GM21723 (cell line): ENCODE measurements at regions not wholly inside any gene's neighbourhood (a gene's known extent, or its start where the extent isn't known, plus 50 kb on each side); places are given as distances from the start of the nearest gene placed in this dataset.
"Not testable (repeated sequence)": the region's sequence is repeated elsewhere in the genome, so short reads cannot be mapped to it uniquely, and the experiment has no call there.

ENCODE experiments used
- ATAC-seq: cut with Tn5 transposase; IDR thresholded peaks from one replicate; pipeline ENCODE4 v1.9.1; 2021; ENCODE audit warnings: mild to moderate bottlenecking, moderate library complexity; ENCODE audit not compliant: unreplicated experiment

GRCh38 chr1:116290085-116290705 is 82.8 kb upstream of the ATP1A1 start:
- ATAC-seq: no peak

- no peak for ATAC-seq
Observed at GRCh38 chr1:116291024-116291423, 82.0 kb upstream of the ATP1A1 start.

GRCh38 chr1:116292929-116293725 is 79.9 kb upstream of the ATP1A1 start:
- ATAC-seq: no peak

- ATAC-seq: no peak
Observed at GRCh38 chr1:116297495-116298212, 75.4 kb upstream of the ATP1A1 start.

GRCh38 chr1:116298213-116298579 is 74.8 kb upstream of the ATP1A1 start:
- not testable (repeated sequence) for ATAC-seq

- ATAC-seq: no peak
Observed at GRCh38 chr1:116298746-116299145, 74.3 kb upstream of the ATP1A1 start.

- no peak for ATAC-seq
Observed at GRCh38 chr1:116299248-116299647, 73.8 kb upstream of the ATP1A1 start.

GRCh38 chr1:116302281-116302680 is 70.8 kb upstream of the ATP1A1 start:
- ATAC-seq: no peak

- ATAC-seq: no peak
Observed at GRCh38 chr1:116306102-116306501, 66.9 kb upstream of the ATP1A1 start.

GRCh38 chr1:116306840-116307442 is 66.1 kb upstream of the ATP1A1 start:
- no peak for ATAC-seq

GRCh38 chr1:116308276-116308675 is 64.8 kb upstream of the ATP1A1 start:
- no peak for ATAC-seq

- no peak for ATAC-seq
Observed at GRCh38 chr1:116309090-116309870, 63.8 kb upstream of the ATP1A1 start.

GRCh38 chr1:116310180-116310579 is 62.9 kb upstream of the ATP1A1 start:
- no peak for ATAC-seq

- no peak for ATAC-seq
Observed at GRCh38 chr1:116311193-116311592, 61.9 kb upstream of the ATP1A1 start.

GRCh38 chr1:116311756-116312680 is 61.0 kb upstream of the ATP1A1 start:
- ATAC-seq: no peak

GRCh38 chr1:116312681-116313069 is 60.4 kb upstream of the ATP1A1 start:
- ATAC-seq: no peak

- ATAC-seq: no peak
Observed at GRCh38 chr1:116313776-116314175, 59.3 kb upstream of the ATP1A1 start.

- no peak for ATAC-seq
Observed at GRCh38 chr1:116314305-116314919, 58.6 kb upstream of the ATP1A1 start.

GRCh38 chr1:116316373-116316772 is 56.7 kb upstream of the ATP1A1 start:
- ATAC-seq: no peak
